Activated CD8-positive, alpha-beta memory T cell treated with anti-CD3 and anti-CD28 coated beads, Interleukin-2, amount 50 U/mL, for 4 hours (primary cell): ENCODE measurements at regions not wholly inside any gene's neighbourhood (a gene's known extent, or its start where the extent isn't known, plus 50 kb on each side); places are given as distances from the start of the nearest gene placed in this dataset.

Source experiments
- DNase-seq: peaks from one replicate; pipeline ENCODE4 v3.0.0-alpha.2; 2020

GRCh38 chr20:61191096-61191495 lies 61.0 kb upstream of the CDH4 start:
- DNase-seq = no peak

GRCh38 chr20:61192337-61192950 lies 59.6 kb upstream of the CDH4 start:
- no peak for DNase-seq

GRCh38 chr20:61193164-61193563 lies 58.9 kb upstream of the CDH4 start:
- DNase-seq = no peak
